H1 (cell line): ENCODE measurements at regions not wholly inside any gene's neighbourhood (a gene's known extent, or its start where the extent isn't known, plus 50 kb on each side); places are given as distances from the start of the nearest gene placed in this dataset.

Source experiments
- CTCF ChIA-PET: fragments of 300-600 bp; sonication (Branson Sonifier 250); formaldehyde crosslinking; loops from one replicate; lab custom pipeline; 2021; ENCODE audit not compliant: partially characterized antibody; lab: Charles Lee
- POLR2A ChIA-PET: fragments of 300-600 bp; sonication (Branson Sonifier 250); formaldehyde crosslinking; loops from one replicate; lab custom pipeline; 2021; ENCODE audit warnings: inconsistent platforms; ENCODE audit not compliant: partially characterized antibody; lab: Charles Lee
- DNase-seq, 2 experiments: peaks; one replicate each; pipeline versions ENCODE4 v3.0.0 to v3.0.0-alpha.2; 2010 to 2022; ENCODE audit warnings: low spot score in 2 of 2, low read depth in 1 of 2, mixed read lengths in 1 of 2
- FAIRE-seq: peaks from 2 replicates; lab custom pipeline; 2011; peaks lifted over from hg19 to GRCh38; lab: Jason Lieb, UNC
- H2AFZ ChIP-seq: 2 replicates; pipeline ENCODE4 v1.8.1; 2012; ENCODE audit warnings: low read length, inconsistent platforms
- H2AK5ac ChIP-seq: 2 replicates; pipeline ENCODE4 v1.6.1; 2013; ENCODE audit warnings: low read depth, low read length
- H2BK120ac ChIP-seq: replicated peaks from 2 replicates; pipeline ENCODE3; 2013; ENCODE audit warnings: low read depth, low read length, inconsistent platforms
- H2BK12ac ChIP-seq: 2 replicates; pipeline ENCODE4 v1.6.1; 2013; ENCODE audit warnings: low read depth, low read length
- H2BK15ac ChIP-seq: 2 replicates; pipeline ENCODE4 v1.6.1; 2013; ENCODE audit warnings: low read length
- H2BK20ac ChIP-seq: 2 replicates; pipeline ENCODE4 v1.6.1; 2013; ENCODE audit warnings: low read length
- H2BK5ac ChIP-seq: 2 replicates; pipeline ENCODE4 v1.6.1; 2013; ENCODE audit warnings: low read depth, low read length
- H3K14ac ChIP-seq: 2 replicates; pipeline ENCODE4 v1.6.1; 2013; ENCODE audit warnings: inconsistent platforms; ENCODE audit not compliant: insufficient read length
- H3K18ac ChIP-seq: 2 replicates; pipeline ENCODE4 v1.6.1; 2013; ENCODE audit warnings: low read length; ENCODE audit errors: extremely low read depth
- H3K23ac ChIP-seq: 2 replicates; pipeline ENCODE4 v1.6.1; 2013; ENCODE audit warnings: inconsistent platforms; ENCODE audit not compliant: insufficient read length
- H3K23me2 ChIP-seq: 2 replicates; pipeline ENCODE4 v1.6.1; 2013; ENCODE audit warnings: low read depth, low read length
- H3K27ac ChIP-seq: 2 replicates; pipeline ENCODE4 v1.6.1; 2011; ENCODE audit warnings: low read depth, low read length, inconsistent platforms
- H3K27me3 ChIP-seq, 4 experiments: replicated peaks in 1 of 4; 1 replicate in 1 of 4; 2 replicates in 3 of 4; pipeline versions ENCODE4 v1.6.1 to v1.8.1; 2011 to 2013; ENCODE audit warnings: low read length in 3 of 4, mild to moderate bottlenecking in 3 of 4, inconsistent platforms in 2 of 4, mixed read lengths in 2 of 4, moderate library complexity in 1 of 4; ENCODE audit not compliant: control insufficient read depth in 3 of 4, insufficient read depth in 3 of 4; ENCODE audit errors: extremely low read depth in 1 of 4
- H3K36me3 ChIP-seq, 4 experiments: 2 replicates each; pipeline versions ENCODE4 v1.6.1 to v1.8.1; 2011 to 2013; ENCODE audit warnings: mild to moderate bottlenecking in 4 of 4, low read length in 3 of 4, moderate library complexity in 2 of 4, control low read depth in 1 of 4, inconsistent platforms in 1 of 4; ENCODE audit not compliant: insufficient read depth in 4 of 4, control insufficient read depth in 2 of 4
- H3K4ac ChIP-seq: replicated peaks from 2 replicates; pipeline ENCODE3; 2013; ENCODE audit warnings: low read length, low read depth, mixed read lengths, inconsistent platforms; ENCODE audit not compliant: insufficient read length
- H3K4me1 ChIP-seq, 4 experiments: replicated peaks in 1 of 4; 1 replicate in 1 of 4; 2 replicates in 3 of 4; pipeline versions ENCODE4 v1.6.1 to v1.8.1; 2011 to 2013; ENCODE audit warnings: low read length in 3 of 4, inconsistent platforms in 2 of 4, mixed read lengths in 1 of 4; ENCODE audit not compliant: insufficient read depth in 4 of 4, control insufficient read depth in 3 of 4
- H3K4me2 ChIP-seq, 2 experiments: 2 replicates each; pipeline versions ENCODE4 v1.6.1 to v1.8.1; 2011 to 2013; ENCODE audit warnings: low read depth in 2 of 2, low read length in 2 of 2, control low read depth in 1 of 2, inconsistent platforms in 1 of 2, mild to moderate bottlenecking in 1 of 2; ENCODE audit not compliant: insufficient read depth in 1 of 2
- H3K4me3 ChIP-seq, 4 experiments: fragments of 200-600, 300-600 bp in 1 of 4; sonication (generic), shearing (Covaris generic), sonication (Bioruptor Twin) in 1 of 4; 2 replicates each; pipeline versions ENCODE4 v1.5.1 to v1.8.1; 2011 to 2016; ENCODE audit warnings: low read length in 4 of 4, low read depth in 3 of 4, control low read depth in 2 of 4, inconsistent platforms in 2 of 4, mild to moderate bottlenecking in 2 of 4, mixed read lengths in 1 of 4, moderate library complexity in 1 of 4; ENCODE audit not compliant: insufficient read depth in 2 of 4; ENCODE audit errors: extremely low read depth in 1 of 4
- H3K56ac ChIP-seq: replicated peaks from 2 replicates; pipeline ENCODE3; 2013; ENCODE audit warnings: low read depth, mild to moderate bottlenecking, mixed read lengths, low read length, inconsistent platforms; ENCODE audit not compliant: insufficient read length
- H3K79me1 ChIP-seq: 2 replicates; pipeline ENCODE4 v1.6.1; 2013; ENCODE audit warnings: low read depth, low read length, control low read depth
- H3K79me2 ChIP-seq, 2 experiments: 2 replicates each; pipeline versions ENCODE4 v1.6.1 to v1.8.1; 2012 to 2013; ENCODE audit warnings: low read length in 2 of 2, mild to moderate bottlenecking in 2 of 2, inconsistent platforms in 1 of 2; ENCODE audit not compliant: insufficient read depth in 2 of 2, control insufficient read depth in 1 of 2
- H3K9ac ChIP-seq, 4 experiments: replicated peaks in 1 of 4; 1 replicate in 1 of 4; 2 replicates in 3 of 4; pipeline versions ENCODE4 v1.6.1 to v1.8.1; 2011 to 2013; ENCODE audit warnings: low read depth in 3 of 4, low read length in 3 of 4, control low read depth in 2 of 4, mild to moderate bottlenecking in 2 of 4, moderate library complexity in 2 of 4, inconsistent platforms in 1 of 4; ENCODE audit errors: extremely low read depth in 1 of 4
- H3K9me3 ChIP-seq, 2 experiments: 2 replicates each; pipeline versions ENCODE4 v1.6.1 to v1.8.1; 2012 to 2013; ENCODE audit warnings: mild to moderate bottlenecking in 2 of 2, moderate library complexity in 2 of 2, control low read depth in 1 of 2, inconsistent platforms in 1 of 2, low read depth in 1 of 2, low read length in 1 of 2, mixed read lengths in 1 of 2; ENCODE audit not compliant: insufficient read depth in 2 of 2
- H4K20me1 ChIP-seq, 2 experiments: replicated peaks in 1 of 2; 2 replicates each; pipeline versions ENCODE3 to v1.8.1; 2011 to 2013; ENCODE audit warnings: inconsistent platforms in 2 of 2, low read length in 2 of 2, mild to moderate bottlenecking in 1 of 2; ENCODE audit not compliant: insufficient read depth in 2 of 2, control insufficient read depth in 1 of 2
- H4K5ac ChIP-seq: 2 replicates; pipeline ENCODE4 v1.6.1; 2013; ENCODE audit warnings: low read length, low read depth, mixed read lengths, inconsistent platforms; ENCODE audit not compliant: insufficient read length
- H4K8ac ChIP-seq: 2 replicates; pipeline ENCODE4 v1.8.0; 2013; ENCODE audit warnings: mild to moderate bottlenecking, moderate library complexity, low read length, inconsistent platforms; ENCODE audit not compliant: insufficient read depth; ENCODE audit errors: extremely low read depth
- H4K91ac ChIP-seq: replicated peaks from 2 replicates; pipeline ENCODE3; 2013; ENCODE audit warnings: low read length, mixed read lengths, inconsistent platforms; ENCODE audit not compliant: insufficient read length
- ATF2 ChIP-seq: IDR thresholded peaks from 2 replicates; pipeline ENCODE4 v1.6.1; 2012; ENCODE audit warnings: low read length, inconsistent platforms
- CREB1 ChIP-seq: IDR thresholded peaks from 2 replicates; pipeline ENCODE4 v1.6.1; 2012; ENCODE audit warnings: inconsistent platforms
- CTBP2 ChIP-seq: IDR thresholded peaks from 2 replicates; pipeline ENCODE4 v1.7.0; 2011; ENCODE audit warnings: borderline replicate concordance, mild to moderate bottlenecking, moderate library complexity, mixed read lengths, low read length; ENCODE audit not compliant: insufficient read depth, insufficient read length
- GABPA ChIP-seq: IDR thresholded peaks from 2 replicates; pipeline ENCODE4 v1.6.1; 2011; ENCODE audit warnings: mild to moderate bottlenecking, low read length, moderate library complexity, borderline replicate concordance; ENCODE audit not compliant: insufficient read depth
- JUN ChIP-seq: IDR thresholded peaks from 2 replicates; pipeline ENCODE4 v1.6.1; 2011; ENCODE audit warnings: low read depth, mild to moderate bottlenecking, improper control_type of control experiment, low read length
- KDM5A ChIP-seq: fragments of 200-600 bp; IDR thresholded peaks from 2 replicates; pipeline ENCODE4 v1.7.1; 2012; ENCODE audit warnings: mild to moderate bottlenecking, low read length, inconsistent platforms, mixed read lengths
- POU5F1 ChIP-seq: IDR thresholded peaks from 2 replicates; pipeline ENCODE4 v1.6.1; 2011; ENCODE audit warnings: low read depth, mild to moderate bottlenecking, low read length, moderate library complexity
- RFX5 ChIP-seq: IDR thresholded peaks from 2 replicates; pipeline ENCODE4 v1.6.1; 2011; ENCODE audit warnings: low read depth, low read length, improper control_type of control experiment, borderline replicate concordance
- SRF ChIP-seq: IDR thresholded peaks from 2 replicates; pipeline ENCODE4 v1.6.1; 2011; ENCODE audit warnings: mild to moderate bottlenecking, low read depth, low read length, moderate library complexity
- WGBS, 2 experiments: shearing (Covaris generic) in 1 of 2; methylation state at CpG; one replicate each; pipeline versions ENCODE4 v1.1.6 to v1.1.7; 2013 to 2015; ENCODE audit warnings: low lambda C conversion rate in 2 of 2, mixed read lengths in 2 of 2, inconsistent platforms in 1 of 2, low coverage in 1 of 2, missing lambda C conversion rate in 1 of 2; ENCODE audit not compliant: insufficient replicate concordance in 2 of 2, insufficient coverage in 1 of 2, insufficient read length in 1 of 2; ENCODE audit errors: extremely low coverage in 1 of 2, missing lambda C conversion rate in 1 of 2; 5-methylcytosine and 5-hydroxymethylcytosine counted together

GRCh38 chr2:198289811-198290210 is 485.4 kb downstream of the PLCL1 start:
- no peak overlapping the region for H3K27ac ChIP-seq
- H2BK20ac ChIP-seq: no peak overlapping the region
- no peak overlapping the region for H4K8ac ChIP-seq
- H3K18ac ChIP-seq: no peak overlapping the region
- ChIA-PET CTCF (interaction anchor here (0.6 kb wide), 1 partner anchor 27 kb away, joined by 3 read pairs; no protein-coding TSS in a partner anchor), POLR2A (no interaction called here)
- no peak overlapping the region for H4K91ac ChIP-seq
- H3K4ac ChIP-seq: no peak overlapping the region
- H3K4me1 ChIP-seq: no peaks in the 10 kb centered on the region
- H2AK5ac ChIP-seq: no peak overlapping the region
- no peak overlapping the region for H3K9ac ChIP-seq
- FAIRE-seq (no peak), DNase-seq (no peak)
- H3K36me3 ChIP-seq: no peaks in the 10 kb centered on the region
- H3K9me3 ChIP-seq: no peaks in the 10 kb centered on the region
- H3K4me2 ChIP-seq: no peak overlapping the region
- no peaks in the 10 kb centered on the region; the same call in 1 of the 2 replicates for H3K23me2 ChIP-seq
- 87 to 100% methylated on average over 1 to 3 of the region's 3 CpGs for WGBS, 2 experiments
- no peak overlapping the region for H2BK15ac ChIP-seq
- no peak overlapping the region for H2BK5ac ChIP-seq
- H3K27me3 ChIP-seq: no peaks in the 10 kb centered on the region
- H3K56ac ChIP-seq: no peak overlapping the region
- no peak overlapping the region for H2BK120ac ChIP-seq
- TF ChIP-seq CREB1 (no peak), POU5F1 (no peak), SRF (no peak), RFX5 (no peak), GABPA (no peak), KDM5A (no peak), ATF2 (no peak), JUN (no peak), CTBP2 (no peak)
- no peak overlapping the region for H2BK12ac ChIP-seq
- H4K20me1 ChIP-seq: no peaks in the 10 kb centered on the region
- H4K5ac ChIP-seq: no peak overlapping the region
- no peaks in the 10 kb centered on the region for H3K79me2 ChIP-seq
- no peak overlapping the region for H2AFZ ChIP-seq
- H3K23ac ChIP-seq: no peak overlapping the region
- H3K79me1 ChIP-seq: no peaks in the 10 kb centered on the region
- H3K14ac ChIP-seq: no peak overlapping the region
- no peak overlapping the region for H3K4me3 ChIP-seq
